HL-60 (cell line): ENCODE measurements at regions not wholly inside any gene's neighbourhood (a gene's known extent, or its start where the extent isn't known, plus 50 kb on each side); places are given as distances from the start of the nearest gene placed in this dataset.

Source experiments
- DNase-seq, 2 experiments: peaks; one replicate each; pipeline ENCODE4 v3.0.0-alpha.2; 2010 to 2020; ENCODE audit warnings: low read depth in 1 of 2, low spot score in 1 of 2
- H3K27ac ChIP-seq: fragments of 250-450 bp; sonication (Bioruptor Pico); replicated peaks from 2 replicates; pipeline ENCODE4 v1.5.1; 2020; ENCODE audit warnings: mild to moderate bottlenecking, moderate library complexity
- H3K27me3 ChIP-seq: fragments of 250-450 bp; sonication (Bioruptor Pico); 2 replicates; pipeline ENCODE4 v1.5.1; 2021; ENCODE audit warnings: mild to moderate bottlenecking, moderate library complexity; ENCODE audit not compliant: insufficient read depth, poor library complexity, severe bottlenecking
- H3K4me3 ChIP-seq: replicated peaks from 2 replicates; pipeline ENCODE4 v1.5.1; 2011; ENCODE audit warnings: mild to moderate bottlenecking, control low read depth, low read length; ENCODE audit not compliant: insufficient read depth
- GABPA ChIP-seq: IDR thresholded peaks from 2 replicates; pipeline ENCODE4 v1.6.1; 2012; ENCODE audit warnings: low read depth
- POLR2AphosphoS5 ChIP-seq: IDR thresholded peaks from 2 replicates; pipeline ENCODE4 v1.6.1; 2012; ENCODE audit warnings: low read depth
- REST ChIP-seq: IDR thresholded peaks from 2 replicates; pipeline ENCODE4 v1.6.1; 2012; ENCODE audit warnings: low read depth; ENCODE audit not compliant: insufficient replicate concordance
- SPI1 ChIP-seq: IDR thresholded peaks from 2 replicates; pipeline ENCODE4 v1.6.1; 2012; ENCODE audit warnings: low read depth, mild to moderate bottlenecking, borderline replicate concordance
- TF ChIP-seq, protein P1 (sequence below): IDR thresholded peaks from one replicate; pipeline ENCODE4 v1.5.1; 2011; ENCODE audit warnings: low read length, control low read depth, inconsistent platforms; ENCODE audit not compliant: insufficient read depth

GRCh38 chr10:89924261-89924660 is 222.9 kb downstream of the KIF20B start:
- TF ChIP-seq GABPA (no peak), REST (no peak), POLR2AphosphoS5 (no peak), SPI1 (no peak)
- TF ChIP-seq, protein P1, sequence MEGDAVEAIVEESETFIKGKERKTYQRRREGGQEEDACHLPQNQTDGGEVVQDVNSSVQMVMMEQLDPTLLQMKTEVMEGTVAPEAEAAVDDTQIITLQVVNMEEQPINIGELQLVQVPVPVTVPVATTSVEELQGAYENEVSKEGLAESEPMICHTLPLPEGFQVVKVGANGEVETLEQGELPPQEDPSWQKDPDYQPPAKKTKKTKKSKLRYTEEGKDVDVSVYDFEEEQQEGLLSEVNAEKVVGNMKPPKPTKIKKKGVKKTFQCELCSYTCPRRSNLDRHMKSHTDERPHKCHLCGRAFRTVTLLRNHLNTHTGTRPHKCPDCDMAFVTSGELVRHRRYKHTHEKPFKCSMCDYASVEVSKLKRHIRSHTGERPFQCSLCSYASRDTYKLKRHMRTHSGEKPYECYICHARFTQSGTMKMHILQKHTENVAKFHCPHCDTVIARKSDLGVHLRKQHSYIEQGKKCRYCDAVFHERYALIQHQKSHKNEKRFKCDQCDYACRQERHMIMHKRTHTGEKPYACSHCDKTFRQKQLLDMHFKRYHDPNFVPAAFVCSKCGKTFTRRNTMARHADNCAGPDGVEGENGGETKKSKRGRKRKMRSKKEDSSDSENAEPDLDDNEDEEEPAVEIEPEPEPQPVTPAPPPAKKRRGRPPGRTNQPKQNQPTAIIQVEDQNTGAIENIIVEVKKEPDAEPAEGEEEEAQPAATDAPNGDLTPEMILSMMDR, result no peak

DNA sequence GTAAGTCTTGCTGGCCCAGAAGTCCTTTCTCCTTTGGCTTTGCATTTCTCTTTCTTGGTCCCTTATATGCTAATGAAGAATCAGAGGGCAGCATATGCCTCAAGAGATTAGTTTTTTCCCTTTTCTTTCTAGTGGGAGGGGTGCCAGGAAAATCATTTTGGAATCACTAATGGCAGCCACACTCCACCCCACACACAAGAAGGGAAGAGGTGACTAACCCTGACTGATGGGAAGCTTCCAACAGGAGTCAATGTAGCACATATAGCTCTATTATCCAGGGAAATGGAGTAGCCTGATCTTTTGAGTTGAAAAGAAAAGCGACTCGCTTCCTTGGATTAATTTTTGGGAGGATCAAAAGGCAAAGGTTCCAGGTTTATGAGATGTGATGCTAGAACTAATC is 225.3 kb downstream of the KIF20B start:
- H3K27ac ChIP-seq, result no peak overlapping the region
- H3K4me3 ChIP-seq, result no peak overlapping the region
- TF ChIP-seq REST, result no peak
- no peak for TF ChIP-seq SPI1
- TF ChIP-seq, protein P1, result no peak
- no peak for TF ChIP-seq POLR2AphosphoS5
- TF ChIP-seq GABPA, result no peak
- DNase-seq, result no peak
- H3K27me3 ChIP-seq, result no peaks in the 10 kb centered on the region

More at GRCh38 chr10:89924261-89924660, 222.9 kb downstream of the KIF20B start:
- Histone ChIP-seq H3K27ac (no peak overlapping the region), H3K27me3 (no peaks in the 10 kb centered on the region), H3K4me3 (no peak overlapping the region)
- no peak for DNase-seq

GRCh38 chr10:89929282-89930026 is 228.1 kb downstream of the KIF20B start:
- H3K27me3 ChIP-seq, result no peaks in the 10 kb centered on the region
- no peak for DNase-seq
- TF ChIP-seq SPI1 (no peak), GABPA (no peak), POLR2AphosphoS5 (no peak), REST (no peak)
- TF ChIP-seq, protein P1, result no peak
- H3K4me3 ChIP-seq, result no peak overlapping the region
- no peak overlapping the region for H3K27ac ChIP-seq
